ENCODE measurements at regions not wholly inside any gene's neighbourhood (a gene's known extent, or its start where the extent isn't known, plus 50 kb on each side); places are given as distances from the start of the nearest gene placed in this dataset.

- TF ChIP-seq CTCF (IDR thresholded peaks at IDR 0.05), result no peak
- TF ChIP-seq POLR2A (IDR thresholded peaks at IDR 0.05), result no peak
Measured at GRCh38 chr18:61025596-61025995, 307.6 kb upstream of the CDH20 start.

Measured in Peyer's patch (tissue), 4 donors.